ENCODE measurements at regions not wholly inside any gene's neighbourhood (a gene's known extent, or its start where the extent isn't known, plus 50 kb on each side); places are given as distances from the start of the nearest gene placed in this dataset.

DNA sequence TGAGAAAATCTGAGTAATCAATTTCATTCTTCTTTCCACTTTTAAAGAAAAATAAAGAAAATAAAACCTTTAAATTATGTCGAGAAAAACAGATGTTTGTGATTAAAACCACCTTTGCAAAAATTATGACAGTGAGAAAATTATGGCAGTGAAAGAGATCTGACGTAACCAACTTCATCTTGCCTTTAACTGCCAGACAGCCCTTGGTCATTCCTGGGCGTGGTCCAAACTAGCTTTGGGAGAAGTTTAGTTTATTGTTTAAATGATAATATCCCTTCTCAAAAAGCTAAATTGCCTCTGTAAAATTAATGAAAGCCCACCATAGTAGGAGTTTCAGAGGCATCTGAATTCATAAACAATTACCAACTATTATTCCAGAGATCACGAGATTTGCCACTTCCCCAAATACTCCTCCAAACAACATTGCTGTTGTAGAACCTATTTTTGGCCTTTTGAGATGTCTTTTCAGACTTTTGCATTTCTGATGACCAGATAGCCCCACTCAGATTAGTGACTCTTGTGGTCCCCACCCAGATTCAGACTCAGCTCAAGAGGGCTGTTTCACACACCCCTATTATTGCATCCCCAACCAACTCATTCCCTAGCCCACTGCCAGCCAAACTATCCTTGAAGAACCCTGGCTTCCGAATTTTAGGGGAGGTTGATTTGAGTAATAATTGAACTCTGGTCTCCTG, 664.4 kb upstream of the CBLB start:
- TF ChIP-seq, protein P1, sequence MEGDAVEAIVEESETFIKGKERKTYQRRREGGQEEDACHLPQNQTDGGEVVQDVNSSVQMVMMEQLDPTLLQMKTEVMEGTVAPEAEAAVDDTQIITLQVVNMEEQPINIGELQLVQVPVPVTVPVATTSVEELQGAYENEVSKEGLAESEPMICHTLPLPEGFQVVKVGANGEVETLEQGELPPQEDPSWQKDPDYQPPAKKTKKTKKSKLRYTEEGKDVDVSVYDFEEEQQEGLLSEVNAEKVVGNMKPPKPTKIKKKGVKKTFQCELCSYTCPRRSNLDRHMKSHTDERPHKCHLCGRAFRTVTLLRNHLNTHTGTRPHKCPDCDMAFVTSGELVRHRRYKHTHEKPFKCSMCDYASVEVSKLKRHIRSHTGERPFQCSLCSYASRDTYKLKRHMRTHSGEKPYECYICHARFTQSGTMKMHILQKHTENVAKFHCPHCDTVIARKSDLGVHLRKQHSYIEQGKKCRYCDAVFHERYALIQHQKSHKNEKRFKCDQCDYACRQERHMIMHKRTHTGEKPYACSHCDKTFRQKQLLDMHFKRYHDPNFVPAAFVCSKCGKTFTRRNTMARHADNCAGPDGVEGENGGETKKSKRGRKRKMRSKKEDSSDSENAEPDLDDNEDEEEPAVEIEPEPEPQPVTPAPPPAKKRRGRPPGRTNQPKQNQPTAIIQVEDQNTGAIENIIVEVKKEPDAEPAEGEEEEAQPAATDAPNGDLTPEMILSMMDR (conservative IDR thresholded peaks at IDR 0.05), result no peak
- TF ChIP-seq ZFX (IDR thresholded peaks at IDR 0.05), result no peak
